GM21576 (cell line): ENCODE measurements at regions not wholly inside any gene's neighbourhood (a gene's known extent, or its start where the extent isn't known, plus 50 kb on each side); places are given as distances from the start of the nearest gene placed in this dataset.

ENCODE experiments used
- ATAC-seq: cut with Tn5 transposase; IDR thresholded peaks from one replicate; pipeline ENCODE4 v1.9.1; 2021; ENCODE audit warnings: mild to moderate bottlenecking, moderate library complexity; ENCODE audit not compliant: unreplicated experiment

DNA sequence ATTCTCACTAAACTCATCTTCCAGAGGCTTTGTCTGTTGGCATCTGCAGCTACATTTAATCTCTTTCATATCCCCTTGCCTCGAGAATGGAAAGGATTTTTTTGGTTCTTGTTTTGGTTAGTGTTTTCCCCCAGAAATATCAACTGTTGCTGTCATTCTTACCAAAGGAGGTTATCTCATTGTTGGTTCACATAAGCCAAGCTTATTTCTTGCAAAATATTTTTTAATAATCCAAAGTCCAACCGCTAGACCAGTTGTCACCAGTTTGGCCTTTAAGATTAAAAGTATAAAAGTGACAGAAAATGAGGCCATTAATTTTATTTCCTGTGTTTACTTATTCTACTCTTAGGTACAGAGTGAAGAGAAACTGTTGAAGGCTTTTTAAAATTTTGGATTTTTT, 66.5 kb upstream of the PROX1 start:
- no peak for ATAC-seq

DNA sequence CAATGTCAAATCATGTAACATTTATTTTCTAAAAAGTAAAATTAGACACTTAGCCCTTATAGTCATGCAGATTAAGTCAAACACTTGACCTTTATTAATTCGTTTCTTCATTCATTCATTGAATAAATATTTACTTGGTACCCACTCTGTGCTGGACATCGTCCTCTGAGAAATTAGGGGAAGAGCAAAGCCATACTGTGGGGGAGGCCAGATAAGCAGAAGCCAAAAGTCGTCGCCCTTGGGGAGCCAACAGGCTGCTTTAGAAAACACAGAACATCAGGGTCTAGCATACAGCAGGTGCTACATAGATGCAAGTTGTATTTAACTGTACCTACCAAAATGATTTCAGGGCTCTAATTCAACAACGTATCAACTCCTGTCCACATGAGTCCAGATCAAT, 66.1 kb upstream of the PROX1 start:
- ATAC-seq = no peak

DNA sequence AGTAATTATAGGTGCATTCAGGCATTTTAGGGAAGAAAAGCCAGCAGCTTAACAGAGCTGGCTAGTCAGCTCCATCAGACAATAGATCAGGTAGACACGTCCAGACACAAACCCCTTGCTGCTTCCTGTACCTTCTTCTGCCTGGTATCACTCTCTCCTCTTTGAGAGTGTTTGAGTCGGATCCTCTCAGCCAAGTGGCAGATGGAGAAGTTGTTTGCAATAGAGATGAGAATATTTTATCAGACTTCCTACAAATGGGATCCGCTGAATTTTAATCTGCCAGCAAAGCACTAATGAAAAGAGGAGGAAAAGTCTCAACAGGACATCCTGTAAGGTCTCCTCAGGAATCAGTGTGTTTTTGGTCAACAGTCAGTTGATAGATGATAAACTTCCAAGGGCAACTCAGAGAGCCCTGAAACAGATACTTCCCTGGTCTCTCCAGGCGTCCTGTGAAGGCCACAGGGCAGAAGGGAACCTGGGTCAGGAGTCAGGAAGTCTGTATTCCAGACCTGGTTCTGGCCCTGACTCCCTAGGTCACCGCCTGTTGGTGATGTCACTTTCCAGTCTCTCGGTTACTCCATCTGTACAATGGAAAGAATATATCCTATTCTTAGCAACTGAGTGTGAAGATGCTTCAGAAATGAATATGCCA, 62.1 kb upstream of the PROX1 start:
- ATAC-seq = no peak

DNA sequence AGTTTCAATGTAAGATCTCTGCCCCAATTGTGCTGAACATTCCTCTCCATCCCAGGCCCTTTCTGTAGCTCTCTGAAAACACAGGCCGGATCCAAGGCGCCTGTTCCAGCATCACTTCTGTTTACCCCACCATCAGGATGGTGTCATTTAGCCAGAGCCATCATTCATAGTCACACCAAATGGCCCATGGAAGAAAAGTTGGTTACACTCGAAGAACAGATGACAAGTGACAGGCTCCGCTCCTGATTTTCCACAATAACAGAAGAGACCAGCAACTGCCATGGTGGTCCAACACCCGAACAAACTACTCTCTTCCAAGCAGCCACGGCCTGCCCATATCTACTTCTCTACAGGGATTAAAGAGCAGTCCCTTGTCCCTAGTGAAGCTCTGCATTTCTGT, 59.9 kb upstream of the PROX1 start:
- ATAC-seq = no peak

DNA sequence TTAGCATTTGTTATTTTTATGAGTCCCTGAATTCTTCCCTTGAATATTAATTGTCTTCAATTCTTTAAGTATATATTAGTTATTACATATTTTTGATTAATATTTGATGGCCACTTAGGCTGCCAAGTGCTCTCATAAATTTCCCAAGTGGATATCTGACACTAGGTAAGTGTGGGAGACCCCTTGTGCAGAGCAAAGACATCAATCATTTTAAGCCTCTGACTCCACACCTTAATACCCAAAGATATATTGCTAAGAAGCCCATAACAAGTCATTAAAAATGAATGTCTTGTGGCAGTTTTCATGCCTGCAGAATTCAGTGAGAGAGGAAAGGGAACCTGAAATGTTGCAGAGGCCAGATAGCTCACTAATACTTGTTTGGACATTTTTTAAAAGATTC, 58.4 kb upstream of the PROX1 start:
- no peak for ATAC-seq

DNA sequence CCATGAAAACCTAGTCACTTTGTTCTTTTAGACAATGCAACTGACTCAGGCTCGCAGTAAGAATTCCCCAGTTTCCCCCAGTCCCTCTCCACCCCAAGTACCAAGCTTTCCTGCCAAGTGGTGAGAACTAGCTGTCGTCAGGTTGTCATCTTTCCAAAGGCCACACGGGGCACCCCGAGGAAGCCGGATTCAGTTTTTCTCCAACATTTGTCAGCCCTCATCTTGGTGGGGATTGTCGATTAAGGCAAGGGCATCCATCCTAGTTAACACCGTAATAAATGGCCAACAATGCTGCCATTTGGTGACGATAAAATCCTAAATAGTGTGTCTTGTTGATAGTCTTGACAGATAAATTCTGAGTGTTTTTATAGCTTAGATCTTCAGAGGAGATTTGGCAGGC, 55.9 kb upstream of the PROX1 start:
- ATAC-seq = no peak

DNA sequence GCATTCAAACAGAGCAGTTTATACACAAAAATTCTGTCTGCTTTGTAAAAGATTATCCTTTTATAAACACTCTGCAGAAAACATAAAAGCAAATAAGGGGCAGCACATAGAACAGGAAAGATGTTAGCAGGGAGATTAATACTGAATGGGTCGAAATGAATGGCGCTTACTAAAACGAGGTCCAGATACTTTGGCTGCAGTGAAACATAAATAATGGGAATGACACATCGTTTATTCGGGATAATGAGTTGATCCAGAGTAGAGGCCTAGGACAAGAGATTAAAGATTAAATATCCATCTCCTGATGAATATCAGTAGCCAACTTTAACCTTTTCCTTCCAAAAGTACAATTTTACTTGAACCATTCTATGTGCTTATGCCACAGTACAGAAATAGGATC, 54.4 kb upstream of the PROX1 start:
- no peak for ATAC-seq

DNA sequence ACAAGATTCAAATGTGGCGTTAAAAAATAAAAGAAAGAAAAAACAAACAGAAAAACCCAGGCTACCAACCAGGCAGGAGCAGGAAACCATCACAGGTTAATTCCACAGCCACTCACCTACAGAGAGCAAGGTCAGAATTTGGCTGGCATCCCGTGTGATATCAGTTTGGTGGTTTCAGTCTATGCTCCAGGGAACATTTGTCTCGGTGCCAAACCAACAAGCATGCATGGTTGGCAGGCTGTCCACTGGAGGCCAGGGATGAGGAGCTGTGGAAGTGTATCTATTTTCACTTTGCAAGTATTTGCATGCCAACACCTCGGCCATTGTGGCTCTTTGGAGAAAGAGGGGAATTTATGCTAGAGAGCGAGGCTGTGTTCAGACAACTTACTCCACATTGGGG, 53.1 kb upstream of the PROX1 start:
- ATAC-seq = no peak

DNA sequence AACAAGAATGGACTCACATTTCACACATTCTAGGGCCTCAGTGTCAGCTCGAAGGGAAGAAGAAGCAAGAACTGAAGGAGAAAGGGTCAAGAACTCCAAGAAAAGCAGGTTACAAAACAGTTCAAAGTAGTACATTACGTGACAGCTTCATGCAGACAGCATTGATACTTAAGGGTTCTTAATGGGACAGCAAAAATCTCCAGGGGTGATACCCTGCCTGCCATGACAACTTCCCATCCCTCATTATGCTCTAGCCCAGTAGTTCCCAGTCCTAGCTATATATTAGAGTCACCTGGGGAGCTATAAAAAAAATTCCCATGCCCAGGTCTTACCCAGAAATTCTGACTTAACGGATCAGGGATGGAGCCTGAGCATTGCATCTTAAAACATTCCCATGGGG, 51.2 kb upstream of the PROX1 start:
- ATAC-seq = no peak
